HT-29 (cell line): ENCODE measurements at regions not wholly inside any gene's neighbourhood (a gene's known extent, or its start where the extent isn't known, plus 50 kb on each side); places are given as distances from the start of the nearest gene placed in this dataset. TPM values are rescaled to one million over a fixed set of nuclear protein-coding genes. Genes with fewer than 3 reads are reported as not detected.

Experiments used
- DNase-seq: peaks from one replicate; pipeline ENCODE4 v3.0.0-alpha.2; 2015; ENCODE audit warnings: low spot score
- small RNA-seq: library from RNA; depleted of rRNA; stranded (forward); fragments of <200 nt; gene quantifications from one replicate; pipeline ENCODE3, GENCODE V24; 2014

- DNase-seq: no peak
These were observed 143.7 kb downstream of the WSCD1 start for GRCh38 chr17:6213859-6214258.

- DNase-seq: no peak
These were observed 142.6 kb downstream of the WSCD1 start for GRCh38 chr17:6212766-6213165.

- DNase-seq: no peak
These were observed 139.7 kb downstream of the WSCD1 start for GRCh38 chr17:6209829-6210228.

GRCh38 chr17:6208608-6209180 lies 138.5 kb downstream of the WSCD1 start:
- no peak for DNase-seq

GRCh38 chr17:6205525-6205924 lies 135.3 kb downstream of the WSCD1 start:
- no peak for DNase-seq

- no peak for DNase-seq
These were observed 134.9 kb downstream of the WSCD1 start for GRCh38 chr17:6205033-6205432.

- no peak for DNase-seq
These were observed 134.1 kb downstream of the WSCD1 start for GRCh38 chr17:6204203-6204722.

GRCh38 chr17:6196355-6196754 lies 126.2 kb downstream of the WSCD1 start:
- no peak for DNase-seq

- DNase-seq: no peak
These were observed 124.9 kb downstream of the WSCD1 start for GRCh38 chr17:6195123-6195522.

- DNase-seq: no peak
These were observed 121.5 kb downstream of the WSCD1 start for GRCh38 chr17:6191405-6192324.

GRCh38 chr17:6187836-6188235 lies 117.7 kb downstream of the WSCD1 start:
- DNase-seq: no peak

GRCh38 chr17:6186998-6187397 lies 116.8 kb downstream of the WSCD1 start:
- DNase-seq: no peak

GRCh38 chr17:6184508-6184907 lies 114.3 kb downstream of the WSCD1 start:
- DNase-seq: no peak

GRCh38 chr17:6179017-6179416 lies 108.8 kb downstream of the WSCD1 start:
- DNase-seq: no peak

GRCh38 chr17:6177941-6178694 lies 107.9 kb downstream of the WSCD1 start:
- no peak for DNase-seq

Small RNA genes in the stretch of these regions (small RNA-seq; reads per million reads assigned to genes)
- gene RNU6-1264P: not detected
